ENCODE measurements at regions not wholly inside any gene's neighbourhood (a gene's known extent, or its start where the extent isn't known, plus 50 kb on each side); places are given as distances from the start of the nearest gene placed in this dataset.

DNA sequence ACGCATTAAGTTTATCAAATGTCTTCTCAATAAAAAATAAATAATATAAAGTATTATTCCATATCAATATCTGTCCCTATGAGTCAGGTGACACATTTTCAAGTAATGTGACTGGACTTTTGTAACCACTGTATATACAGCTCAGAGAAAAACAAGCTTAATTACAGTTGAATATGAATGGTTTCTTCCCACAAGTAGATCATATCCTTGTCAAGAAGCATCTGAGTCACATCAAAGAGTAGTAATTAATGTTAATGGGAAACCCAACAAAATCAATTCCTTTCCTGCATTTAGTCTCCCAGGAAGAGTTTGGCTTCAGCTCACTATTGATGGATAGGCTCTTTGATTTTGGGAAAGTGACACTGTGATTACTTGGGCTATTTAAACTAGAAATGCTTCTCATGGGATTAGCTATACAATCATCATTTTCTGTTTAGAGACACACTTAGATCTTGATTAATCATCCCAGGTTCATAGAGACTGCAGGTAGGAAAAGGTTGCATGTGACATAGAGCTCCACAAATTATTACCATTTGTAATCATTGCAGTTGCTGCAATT lies 292.9 kb downstream of the GABRG2 start:
- TF ChIP-seq, protein P1, sequence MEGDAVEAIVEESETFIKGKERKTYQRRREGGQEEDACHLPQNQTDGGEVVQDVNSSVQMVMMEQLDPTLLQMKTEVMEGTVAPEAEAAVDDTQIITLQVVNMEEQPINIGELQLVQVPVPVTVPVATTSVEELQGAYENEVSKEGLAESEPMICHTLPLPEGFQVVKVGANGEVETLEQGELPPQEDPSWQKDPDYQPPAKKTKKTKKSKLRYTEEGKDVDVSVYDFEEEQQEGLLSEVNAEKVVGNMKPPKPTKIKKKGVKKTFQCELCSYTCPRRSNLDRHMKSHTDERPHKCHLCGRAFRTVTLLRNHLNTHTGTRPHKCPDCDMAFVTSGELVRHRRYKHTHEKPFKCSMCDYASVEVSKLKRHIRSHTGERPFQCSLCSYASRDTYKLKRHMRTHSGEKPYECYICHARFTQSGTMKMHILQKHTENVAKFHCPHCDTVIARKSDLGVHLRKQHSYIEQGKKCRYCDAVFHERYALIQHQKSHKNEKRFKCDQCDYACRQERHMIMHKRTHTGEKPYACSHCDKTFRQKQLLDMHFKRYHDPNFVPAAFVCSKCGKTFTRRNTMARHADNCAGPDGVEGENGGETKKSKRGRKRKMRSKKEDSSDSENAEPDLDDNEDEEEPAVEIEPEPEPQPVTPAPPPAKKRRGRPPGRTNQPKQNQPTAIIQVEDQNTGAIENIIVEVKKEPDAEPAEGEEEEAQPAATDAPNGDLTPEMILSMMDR (IDR thresholded peaks at IDR 0.05; ENCODE audit: poor library complexity, severe bottlenecking): no peak
- TF ChIP-seq EZH2 (IDR thresholded peaks at IDR 0.05; ENCODE audit: borderline replicate concordance, insufficient read depth, low read length, poor library complexity, severe bottlenecking): no peak
- TF ChIP-seq, protein P2, sequence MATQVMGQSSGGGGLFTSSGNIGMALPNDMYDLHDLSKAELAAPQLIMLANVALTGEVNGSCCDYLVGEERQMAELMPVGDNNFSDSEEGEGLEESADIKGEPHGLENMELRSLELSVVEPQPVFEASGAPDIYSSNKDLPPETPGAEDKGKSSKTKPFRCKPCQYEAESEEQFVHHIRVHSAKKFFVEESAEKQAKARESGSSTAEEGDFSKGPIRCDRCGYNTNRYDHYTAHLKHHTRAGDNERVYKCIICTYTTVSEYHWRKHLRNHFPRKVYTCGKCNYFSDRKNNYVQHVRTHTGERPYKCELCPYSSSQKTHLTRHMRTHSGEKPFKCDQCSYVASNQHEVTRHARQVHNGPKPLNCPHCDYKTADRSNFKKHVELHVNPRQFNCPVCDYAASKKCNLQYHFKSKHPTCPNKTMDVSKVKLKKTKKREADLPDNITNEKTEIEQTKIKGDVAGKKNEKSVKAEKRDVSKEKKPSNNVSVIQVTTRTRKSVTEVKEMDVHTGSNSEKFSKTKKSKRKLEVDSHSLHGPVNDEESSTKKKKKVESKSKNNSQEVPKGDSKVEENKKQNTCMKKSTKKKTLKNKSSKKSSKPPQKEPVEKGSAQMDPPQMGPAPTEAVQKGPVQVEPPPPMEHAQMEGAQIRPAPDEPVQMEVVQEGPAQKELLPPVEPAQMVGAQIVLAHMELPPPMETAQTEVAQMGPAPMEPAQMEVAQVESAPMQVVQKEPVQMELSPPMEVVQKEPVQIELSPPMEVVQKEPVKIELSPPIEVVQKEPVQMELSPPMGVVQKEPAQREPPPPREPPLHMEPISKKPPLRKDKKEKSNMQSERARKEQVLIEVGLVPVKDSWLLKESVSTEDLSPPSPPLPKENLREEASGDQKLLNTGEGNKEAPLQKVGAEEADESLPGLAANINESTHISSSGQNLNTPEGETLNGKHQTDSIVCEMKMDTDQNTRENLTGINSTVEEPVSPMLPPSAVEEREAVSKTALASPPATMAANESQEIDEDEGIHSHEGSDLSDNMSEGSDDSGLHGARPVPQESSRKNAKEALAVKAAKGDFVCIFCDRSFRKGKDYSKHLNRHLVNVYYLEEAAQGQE (IDR thresholded peaks at IDR 0.05; ENCODE audit: borderline replicate concordance): no peak
- no peak for TF ChIP-seq TAF1 (IDR thresholded peaks at IDR 0.05; ENCODE audit: low read depth)
- no peak for TF ChIP-seq SMC3 (conservative IDR thresholded peaks at IDR 0.05; ENCODE audit: poor library complexity)
- TF ChIP-seq POLR2AphosphoS5 (IDR thresholded peaks at IDR 0.05): no peak
- no peak for TF ChIP-seq MXI1 (conservative IDR thresholded peaks at IDR 0.05; ENCODE audit: poor library complexity, severe bottlenecking)
- no peak for TF ChIP-seq RAD21 (conservative IDR thresholded peaks at IDR 0.05)
- no peak for TF ChIP-seq EP300 (conservative IDR thresholded peaks at IDR 0.05; ENCODE audit: poor library complexity, severe bottlenecking)

All from neural cell (in vitro differentiated cells).